Smooth muscle cell (in vitro differentiated cells): ENCODE measurements at regions not wholly inside any gene's neighbourhood (a gene's known extent, or its start where the extent isn't known, plus 50 kb on each side); places are given as distances from the start of the nearest gene placed in this dataset.

Source experiments
- DNase-seq: peaks from one replicate; lab custom pipeline; 2025; ENCODE audit not compliant: unreplicated experiment; lab: John Stamatoyannopoulos, UW
- H2AFZ ChIP-seq: fragments of 200-600 bp; sonication (generic); 2 replicates; pipeline ENCODE4 v1.6.0; 2016; ENCODE audit warnings: antibody characterized with exemption, low read depth, mild to moderate bottlenecking
- H3F3A ChIP-seq: fragments of 200-600 bp; sonication (generic); 2 replicates; pipeline ENCODE4 v1.6.0; 2017; ENCODE audit warnings: antibody characterized with exemption, low read depth
- H3K27ac ChIP-seq: fragments of 200-600 bp; sonication (generic); 2 replicates; pipeline ENCODE4 v1.5.1; 2016; ENCODE audit warnings: low read depth, mild to moderate bottlenecking
- H3K27me3 ChIP-seq: fragments of 200-600 bp; sonication (generic); 2 replicates; pipeline ENCODE4 v1.6.1; 2016; ENCODE audit warnings: low read depth, mild to moderate bottlenecking
- H3K36me3 ChIP-seq: fragments of 200-600 bp; sonication (generic); 2 replicates; pipeline ENCODE4 v1.5.1; 2016; ENCODE audit warnings: low read depth
- H3K4me1 ChIP-seq: fragments of 200-600 bp; sonication (generic); 2 replicates; pipeline ENCODE4 v1.5.1; 2016; ENCODE audit warnings: low read depth
- H3K4me2 ChIP-seq: fragments of 200-600 bp; sonication (generic); 2 replicates; pipeline ENCODE4 v1.6.0; 2016; ENCODE audit warnings: mild to moderate bottlenecking
- H3K4me3 ChIP-seq: fragments of 200-600 bp; sonication (generic); 2 replicates; pipeline ENCODE4 v1.5.1; 2016; ENCODE audit warnings: mild to moderate bottlenecking
- H3K79me2 ChIP-seq: fragments of 200-600 bp; sonication (generic); 2 replicates; pipeline ENCODE4 v1.6.0; 2016; ENCODE audit warnings: low read depth, mild to moderate bottlenecking
- H3K9ac ChIP-seq: fragments of 200-600 bp; sonication (generic); 2 replicates; pipeline ENCODE4 v1.6.0; 2016; ENCODE audit warnings: low read depth
- H3K9me3 ChIP-seq: fragments of 200-600 bp; sonication (generic); replicated peaks from 2 replicates; pipeline ENCODE4 v1.5.1; 2016; ENCODE audit warnings: low read depth
- H4K20me1 ChIP-seq: fragments of 200-600 bp; sonication (generic); 2 replicates; pipeline ENCODE4 v1.6.0; 2016; ENCODE audit warnings: low read depth
- WGBS: methylation state at CpG from one replicate; pipeline ENCODE4 v1.1.7; 2016; ENCODE audit warnings: low lambda C conversion rate; 5-methylcytosine and 5-hydroxymethylcytosine counted together
- TF ChIP-seq, protein P1 (sequence below): fragments of 200-600 bp; sonication (generic); IDR thresholded peaks from 2 replicates; pipeline ENCODE4 v1.5.1; 2017; ENCODE audit warnings: borderline replicate concordance, mild to moderate bottlenecking, antibody characterized with exemption; ENCODE audit not compliant: insufficient read depth, poor library complexity, severe bottlenecking

GRCh38 chr18:1811282-1811681 is 760.0 kb downstream of the METTL4 start:
- Histone ChIP-seq H3K79me2 (no peaks in the 10 kb centered on the region), H3K27me3 (no peaks in the 10 kb centered on the region), H3K27ac (no peak overlapping the region), H3K36me3 (no peaks in the 10 kb centered on the region), H3K4me3 (no peak overlapping the region), H3F3A (no peaks in the 10 kb centered on the region), H3K9ac (no peak overlapping the region), H2AFZ (no peak overlapping the region), H4K20me1 (no peaks in the 10 kb centered on the region), H3K9me3 (no peaks in the 10 kb centered on the region), H3K4me2 (no peak overlapping the region), H3K4me1 (no peaks in the 10 kb centered on the region)
- TF ChIP-seq, protein P1, sequence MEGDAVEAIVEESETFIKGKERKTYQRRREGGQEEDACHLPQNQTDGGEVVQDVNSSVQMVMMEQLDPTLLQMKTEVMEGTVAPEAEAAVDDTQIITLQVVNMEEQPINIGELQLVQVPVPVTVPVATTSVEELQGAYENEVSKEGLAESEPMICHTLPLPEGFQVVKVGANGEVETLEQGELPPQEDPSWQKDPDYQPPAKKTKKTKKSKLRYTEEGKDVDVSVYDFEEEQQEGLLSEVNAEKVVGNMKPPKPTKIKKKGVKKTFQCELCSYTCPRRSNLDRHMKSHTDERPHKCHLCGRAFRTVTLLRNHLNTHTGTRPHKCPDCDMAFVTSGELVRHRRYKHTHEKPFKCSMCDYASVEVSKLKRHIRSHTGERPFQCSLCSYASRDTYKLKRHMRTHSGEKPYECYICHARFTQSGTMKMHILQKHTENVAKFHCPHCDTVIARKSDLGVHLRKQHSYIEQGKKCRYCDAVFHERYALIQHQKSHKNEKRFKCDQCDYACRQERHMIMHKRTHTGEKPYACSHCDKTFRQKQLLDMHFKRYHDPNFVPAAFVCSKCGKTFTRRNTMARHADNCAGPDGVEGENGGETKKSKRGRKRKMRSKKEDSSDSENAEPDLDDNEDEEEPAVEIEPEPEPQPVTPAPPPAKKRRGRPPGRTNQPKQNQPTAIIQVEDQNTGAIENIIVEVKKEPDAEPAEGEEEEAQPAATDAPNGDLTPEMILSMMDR = no peak
- DNase-seq = no peak
- 91% methylated on average over 5 of the region's 5 CpGs for WGBS

DNA sequence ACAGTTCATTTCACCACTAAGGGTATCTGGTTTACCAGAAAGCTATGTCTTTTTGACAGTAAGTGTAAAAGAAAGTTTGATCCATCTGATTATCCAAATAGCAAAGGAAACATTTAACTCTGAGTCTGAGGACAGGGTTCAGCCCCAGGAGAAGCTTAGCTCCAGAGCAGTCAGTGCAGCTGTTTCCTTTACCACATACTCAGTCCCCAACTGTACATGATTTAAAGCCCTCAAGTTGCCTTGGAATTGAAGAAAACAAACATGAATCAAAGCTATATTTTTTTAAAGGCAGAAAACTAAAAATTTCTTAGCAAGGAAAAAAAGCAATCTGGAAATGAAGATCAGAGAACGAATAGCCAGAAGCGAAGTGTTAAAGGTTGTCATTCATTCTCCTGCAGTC is 746.0 kb downstream of the METTL4 start:
- WGBS = 90% methylated on average over 2 of the region's 2 CpGs
- no peaks in the 10 kb centered on the region for H3F3A ChIP-seq
- H3K79me2 ChIP-seq = no peaks in the 10 kb centered on the region
- no peaks in the 10 kb centered on the region for H3K4me1 ChIP-seq
- H2AFZ ChIP-seq = no peak overlapping the region
- no peaks in the 10 kb centered on the region for H3K9me3 ChIP-seq
- TF ChIP-seq, protein P1 = no peak
- no peaks in the 10 kb centered on the region for H3K36me3 ChIP-seq
- no peak overlapping the region for H3K9ac ChIP-seq
- no peak overlapping the region for H3K27ac ChIP-seq
- no peak overlapping the region for H3K4me2 ChIP-seq
- no peaks in the 10 kb centered on the region for H3K27me3 ChIP-seq
- no peak overlapping the region for H3K4me3 ChIP-seq
- no peak for DNase-seq
- no peaks in the 10 kb centered on the region for H4K20me1 ChIP-seq

- Histone ChIP-seq H4K20me1 (no peaks in the 10 kb centered on the region), H3K4me3 (no peak overlapping the region), H3K9ac (no peak overlapping the region), H3K36me3 (no peaks in the 10 kb centered on the region), H3K4me2 (no peak overlapping the region), H3K4me1 (no peaks in the 10 kb centered on the region), H3K9me3 (no peaks in the 10 kb centered on the region), H2AFZ (no peak overlapping the region), H3K79me2 (no peaks in the 10 kb centered on the region), H3K27me3 (no peaks in the 10 kb centered on the region), H3K27ac (no peak overlapping the region), H3F3A (no peaks in the 10 kb centered on the region)
- WGBS = 85% methylated on average over 5 of the region's 5 CpGs
- TF ChIP-seq, protein P1 = no peak
- no peak for DNase-seq
Measured at GRCh38 chr18:1840878-1841277, 730.4 kb downstream of the METTL4 start.

DNA sequence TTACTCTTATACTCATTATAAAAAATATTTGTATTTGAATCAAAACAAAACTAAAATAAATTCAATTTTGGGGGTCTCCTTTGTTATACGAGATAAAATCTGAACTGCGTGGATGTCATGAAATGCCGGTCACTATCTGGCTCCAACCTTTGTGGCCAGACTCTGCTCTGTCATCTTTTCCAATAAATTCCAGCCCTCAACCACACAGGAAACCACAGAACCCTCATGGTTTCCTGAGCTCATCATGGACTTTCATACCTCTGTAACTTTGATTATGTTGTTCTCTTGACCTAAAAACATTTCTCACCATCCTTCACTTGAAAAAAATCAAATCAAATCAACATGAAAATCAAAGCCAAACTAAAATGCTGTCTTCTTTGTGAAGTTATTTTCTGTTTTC is 724.7 kb downstream of the METTL4 start:
- H3K9ac ChIP-seq = no peak overlapping the region
- peaks cover 4% of the 10 kb centered on the region for H3K4me1 ChIP-seq
- H4K20me1 ChIP-seq = no peaks in the 10 kb centered on the region
- no peaks in the 10 kb centered on the region for H3K79me2 ChIP-seq
- H3K36me3 ChIP-seq = no peaks in the 10 kb centered on the region
- TF ChIP-seq, protein P1 = no peak
- H3K27me3 ChIP-seq = no peaks in the 10 kb centered on the region
- H2AFZ ChIP-seq = no peak overlapping the region
- no peak for DNase-seq
- H3K27ac ChIP-seq = peak overlapping the region; percentile 52
- H3K4me2 ChIP-seq = peak overlapping the region; percentile 58
- WGBS = 15% methylated on average over 3 of the region's 3 CpGs
- no peak overlapping the region for H3K4me3 ChIP-seq
- no peaks in the 10 kb centered on the region for H3K9me3 ChIP-seq
- H3F3A ChIP-seq = peaks cover 4% of the 10 kb centered on the region
